GM04504 (cell line): ENCODE measurements at regions not wholly inside any gene's neighbourhood (a gene's known extent, or its start where the extent isn't known, plus 50 kb on each side); places are given as distances from the start of the nearest gene placed in this dataset.

Experiments
- DNase-seq: peaks from one replicate; pipeline ENCODE4 v3.0.0-alpha.2; 2012; ENCODE audit warnings: low read depth

- no peak for DNase-seq
Measured at GRCh38 chr7:10908600-10908999, 65.1 kb upstream of the PHF14 start.

DNA sequence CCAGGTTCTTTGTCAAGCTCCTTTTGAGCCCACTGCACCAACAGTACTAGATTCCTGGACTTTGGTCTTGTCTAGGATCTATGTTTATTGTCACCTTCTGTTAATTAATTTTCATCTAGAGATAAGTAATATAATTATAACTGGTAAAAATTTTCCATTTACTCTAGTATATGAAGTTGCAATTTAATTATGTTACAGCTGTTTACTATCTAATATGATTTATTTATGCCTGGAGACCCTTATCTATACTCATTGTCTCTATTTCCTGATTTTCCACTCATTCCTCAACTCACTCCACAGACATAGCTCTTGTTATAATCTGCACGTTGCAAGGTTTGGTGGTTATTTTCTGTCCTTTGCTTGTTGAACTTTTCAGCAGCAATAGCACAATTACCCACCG, 63.2 kb upstream of the PHF14 start:
- no peak for DNase-seq

GRCh38 chr7:10912077-10912476, 61.6 kb upstream of the PHF14 start:
- no peak for DNase-seq

DNA sequence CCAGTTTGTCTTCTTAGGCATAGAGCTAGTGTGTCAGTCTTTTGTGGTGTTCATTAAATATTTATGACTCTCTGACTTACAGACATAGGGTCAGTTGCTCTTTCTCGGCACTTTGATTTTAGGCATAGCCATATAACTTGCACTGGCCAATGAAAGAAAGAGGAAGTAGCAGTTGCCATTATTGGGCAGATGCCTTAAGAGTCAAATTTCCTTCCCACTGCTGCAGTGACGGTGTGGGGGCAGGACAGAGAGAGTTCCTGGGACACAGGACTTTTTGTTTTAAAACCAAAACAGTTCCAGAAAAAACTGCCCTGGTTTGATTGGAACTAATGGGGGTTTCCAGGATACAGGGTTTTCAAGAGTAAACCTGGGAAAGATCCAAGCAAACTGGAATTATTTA, 60.2 kb upstream of the PHF14 start:
- no peak for DNase-seq

- no peak for DNase-seq
Measured at GRCh38 chr7:10918093-10918590, 55.5 kb upstream of the PHF14 start.

- no peak for DNase-seq
Measured at GRCh38 chr7:10919923-10920322, 53.7 kb upstream of the PHF14 start.
